Calu3 (cell line): ENCODE measurements at regions not wholly inside any gene's neighbourhood (a gene's known extent, or its start where the extent isn't known, plus 50 kb on each side); places are given as distances from the start of the nearest gene placed in this dataset.

Experiments
- BruUV-seq: library from RNA; stranded (reverse); fragments of 400-500 nt; replicated peaks from 2 replicates; lab custom pipeline; 2021; lab: Mats Ljungman, UMichigan
- CTCF ChIA-PET: fragments of 300-600 bp; sonication (Branson Sonifier 250); formaldehyde crosslinking; loops from one replicate; lab custom pipeline; 2022; ENCODE audit warnings: antibody characterized with exemption; lab: Charles Lee
- DNase-seq: peaks from one replicate; pipeline ENCODE4 v3.0.0; 2022
- H3K27ac Mint-ChIP-seq: one replicate; pipeline ENCODE4 v1.8.0; 2022; ENCODE audit warnings: mixed read lengths; ENCODE audit not compliant: unreplicated experiment
- H3K27me3 Mint-ChIP-seq: one replicate; pipeline ENCODE4 v1.8.0; 2022; ENCODE audit warnings: mixed read lengths; ENCODE audit not compliant: unreplicated experiment
- H3K36me3 Mint-ChIP-seq: one replicate; pipeline ENCODE4 v1.8.0; 2022; ENCODE audit warnings: mild to moderate bottlenecking, moderate library complexity, mixed read lengths; ENCODE audit not compliant: insufficient read depth, unreplicated experiment
- H3K4me1 Mint-ChIP-seq: one replicate; pipeline ENCODE4 v1.8.0; 2022; ENCODE audit warnings: mild to moderate bottlenecking, low read depth, mixed read lengths; ENCODE audit not compliant: unreplicated experiment
- H3K4me3 Mint-ChIP-seq: one replicate; pipeline ENCODE4 v1.8.0; 2022; ENCODE audit warnings: mild to moderate bottlenecking, low read depth, moderate library complexity, mixed read lengths; ENCODE audit not compliant: unreplicated experiment
- H3K9me3 Mint-ChIP-seq: one replicate; pipeline ENCODE4 v1.8.0; 2022; ENCODE audit warnings: low read depth, mixed read lengths; ENCODE audit not compliant: unreplicated experiment
- CTCF ChIP-seq: fragments of 200-600 bp; IDR thresholded peaks from one replicate; pipeline ENCODE4 v1.8.0; 2022; ENCODE audit warnings: antibody characterized with exemption; ENCODE audit not compliant: unreplicated experiment
- intact Hi-C: fragments of 100-400 bp; cut with micrococcal nuclease; formaldehyde crosslinking; loops from one replicate; pipeline ENCODE4 v1.10.0; 2022; ENCODE audit not compliant: unreplicated experiment

DNA sequence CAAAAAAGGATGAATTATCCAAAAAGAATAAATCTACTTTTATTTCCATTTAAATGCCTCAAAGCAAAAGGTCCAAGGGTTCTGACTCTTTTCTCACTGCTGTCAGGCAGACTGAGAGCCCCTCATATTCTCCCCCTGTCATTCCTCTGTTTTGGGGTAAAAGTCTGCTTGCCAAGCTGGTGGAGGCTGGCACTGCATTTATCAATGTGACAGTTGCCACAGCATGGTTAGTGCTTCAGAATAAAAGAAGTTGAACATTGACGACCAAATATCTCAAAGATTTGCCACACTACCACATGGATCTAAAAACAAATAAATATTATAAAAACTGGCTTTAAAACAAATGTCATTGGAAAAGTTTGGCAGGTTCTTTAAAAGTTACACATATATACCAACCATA, 89.2 kb upstream of the SNRK start:
- H3K4me3 Mint-ChIP-seq = no peak overlapping the region
- intact Hi-C loops = no loop called here
- DNase-seq = no peak
- H3K27ac Mint-ChIP-seq = no peak overlapping the region
- H3K27me3 Mint-ChIP-seq = no peaks in the 10 kb centered on the region
- H3K36me3 Mint-ChIP-seq = no peaks in the 10 kb centered on the region
- no TSS peak for BruUV-seq
- CTCF ChIA-PET = no interaction called here
- TF ChIP-seq CTCF = no peak
- no peaks in the 10 kb centered on the region for H3K9me3 Mint-ChIP-seq
- peaks cover 28% of the 10 kb centered on the region for H3K4me1 Mint-ChIP-seq

GRCh38 chr3:43196721-43197120, 89.6 kb upstream of the SNRK start:
- CTCF ChIA-PET = no interaction called here
- no peaks in the 10 kb centered on the region for H3K36me3 Mint-ChIP-seq
- no TSS peak for BruUV-seq

GRCh38 chr3:43195115-43195498, 89.2 kb upstream of the POMGNT2 start:
- BruUV-seq = no TSS peak
- peaks cover 29% of the 10 kb centered on the region for H3K4me1 Mint-ChIP-seq
- H3K36me3 Mint-ChIP-seq = no peaks in the 10 kb centered on the region
- DNase-seq = no peak
- no peak overlapping the region for H3K27ac Mint-ChIP-seq
- no peak overlapping the region for H3K4me3 Mint-ChIP-seq
- H3K9me3 Mint-ChIP-seq = no peaks in the 10 kb centered on the region
- intact Hi-C loops = no loop called here
- no peaks in the 10 kb centered on the region for H3K27me3 Mint-ChIP-seq
- TF ChIP-seq CTCF = no peak
- CTCF ChIA-PET = no interaction called here

More at GRCh38 chr3:43196721-43197120, 89.6 kb upstream of the SNRK start:
- peaks cover 28% of the 10 kb centered on the region for H3K4me1 Mint-ChIP-seq
- H3K27ac Mint-ChIP-seq = no peak overlapping the region
- no peak for DNase-seq
- H3K4me3 Mint-ChIP-seq = no peak overlapping the region
- no peaks in the 10 kb centered on the region for H3K27me3 Mint-ChIP-seq
- no peaks in the 10 kb centered on the region for H3K9me3 Mint-ChIP-seq
- no peak for TF ChIP-seq CTCF
- intact Hi-C loops = no loop called here

- no peak overlapping the region for H3K27ac Mint-ChIP-seq
- intact Hi-C loops = no loop called here
- no peak overlapping the region for H3K4me3 Mint-ChIP-seq
- CTCF ChIA-PET = no interaction called here
- no peak for DNase-seq
- TF ChIP-seq CTCF = no peak
- H3K27me3 Mint-ChIP-seq = no peaks in the 10 kb centered on the region
- peaks cover 30% of the 10 kb centered on the region for H3K4me1 Mint-ChIP-seq
- no peaks in the 10 kb centered on the region for H3K36me3 Mint-ChIP-seq
- no TSS peak for BruUV-seq
- no peaks in the 10 kb centered on the region for H3K9me3 Mint-ChIP-seq
Observed at GRCh38 chr3:43194490-43195114, 88.7 kb upstream of the POMGNT2 start.
